ENCODE measurements at regions not wholly inside any gene's neighbourhood (a gene's known extent, or its start where the extent isn't known, plus 50 kb on each side); places are given as distances from the start of the nearest gene placed in this dataset.

DNA sequence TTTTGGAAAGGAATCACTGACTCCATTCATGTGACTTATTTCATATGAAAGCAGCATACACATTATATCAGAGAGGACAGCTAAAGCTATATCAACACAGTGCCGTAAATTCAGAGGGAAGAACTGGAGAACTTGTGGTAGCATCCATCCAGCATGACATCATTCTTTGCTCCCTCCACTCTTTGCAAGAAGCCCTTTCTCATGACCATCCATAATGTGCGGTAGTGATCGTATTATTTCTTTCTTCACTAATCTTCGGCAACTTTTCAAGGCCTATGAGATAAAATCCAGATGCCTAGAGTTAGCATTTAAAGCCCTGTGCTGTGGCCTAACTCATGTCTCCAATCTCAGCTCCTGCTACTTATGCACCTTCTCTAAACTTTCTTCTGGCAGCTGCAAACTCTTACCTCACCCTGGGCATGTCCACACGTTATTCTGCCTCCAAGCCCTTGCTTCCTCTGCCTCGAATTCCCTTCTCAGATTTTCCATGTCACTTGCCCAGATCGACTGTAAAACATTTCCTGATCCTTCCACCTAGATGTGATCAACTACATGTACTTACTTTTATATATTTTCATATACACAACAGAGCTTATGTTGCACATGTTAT lies 307.3 kb upstream of the SGCD start (continued):
- no peak for TF ChIP-seq E2F6 (IDR thresholded peaks at IDR 0.05)
- TF ChIP-seq CEBPB (IDR thresholded peaks at IDR 0.05; ENCODE audit: low read depth, low read length): no peak

Measured in H1 (cell line).